ENCODE measurements at regions not wholly inside any gene's neighbourhood (a gene's known extent, or its start where the extent isn't known, plus 50 kb on each side); places are given as distances from the start of the nearest gene placed in this dataset.

- ChIA-PET POLR2A (ENCODE audit: unreplicated experiment) (interaction anchor here (0.6 kb wide), 1 partner anchor 85 kb away, joined by 6 read pairs; no protein-coding TSS in a partner anchor), CTCF (no interaction called here)
- Histone ChIP-seq H3K9me2 (ENCODE audit: insufficient read depth) (no peaks in the 10 kb centered on the region), H4K20me1 (ENCODE audit: insufficient read depth) (no peaks in the 10 kb centered on the region), H3K36me3 (ENCODE audit: low read depth) (no peaks in the 10 kb centered on the region), H3K79me2 (ENCODE audit: low read depth) (no peaks in the 10 kb centered on the region), H2AFZ (no peak overlapping the region), H3K4me3 (no peak overlapping the region), H3K9me3 (ENCODE audit: insufficient read depth, low read depth) (no peaks in the 10 kb centered on the region; the same call in 1 of the 2 replicates), H3F3A (ENCODE audit: insufficient read depth, low read depth) (0 out of 2 replicates have a peak, but pooled peaks cover 2% of the 10 kb centered on the region), H3K4me1 (replicated peaks; ENCODE audit: insufficient read depth) (peaks cover 7% of the 10 kb centered on the region), H3K27me3 (ENCODE audit: insufficient read depth, low read depth) (no peaks in the 10 kb centered on the region), H3K4me2 (no peak overlapping the region), H3K27ac (no peak overlapping the region)
- no peak for DNase-seq
- no TSS peak for BruUV-seq (replicated peaks)
- TF ChIP-seq EZH2 (IDR thresholded peaks at IDR 0.05; ENCODE audit: low read depth) (no peak), CTCF (conservative IDR thresholded peaks at IDR 0.05) (no peak)
- intact Hi-C loops (cut with micrococcal nuclease; ENCODE audit: unreplicated experiment) = no loop called here
These were observed 176.4 kb downstream of the SIM1 start for GRCh38 chr6:100288311-100288710.

GRCh38 chr6:100283285-100283684, 181.4 kb downstream of the SIM1 start:
- DNase-seq = peak; percentile 76 to 81
- Histone ChIP-seq H2AFZ (no peak overlapping the region), H3F3A (ENCODE audit: insufficient read depth, low read depth) (0 out of 2 replicates have a peak, but pooled peaks cover 10% of the 10 kb centered on the region), H4K20me1 (ENCODE audit: insufficient read depth) (no peaks in the 10 kb centered on the region), H3K36me3 (ENCODE audit: low read depth) (no peaks in the 10 kb centered on the region), H3K27me3 (ENCODE audit: insufficient read depth, low read depth) (no peaks in the 10 kb centered on the region), H3K4me1 (replicated peaks; ENCODE audit: insufficient read depth) (peaks cover 14% of the 10 kb centered on the region), H3K79me2 (ENCODE audit: low read depth) (no peaks in the 10 kb centered on the region), H3K4me2 (peak overlapping the region; percentile 24), H3K27ac (peak overlapping the region; percentile 31), H3K9me3 (ENCODE audit: insufficient read depth, low read depth) (no peaks in the 10 kb centered on the region; the same call in 1 of the 2 replicates), H3K9me2 (ENCODE audit: insufficient read depth) (no peaks in the 10 kb centered on the region), H3K4me3 (no peak overlapping the region)
- ChIA-PET CTCF (interaction anchor here (1.6 kb wide), 1 partner anchor 107 kb away, joined by 4 read pairs; no protein-coding TSS in a partner anchor), POLR2A (ENCODE audit: unreplicated experiment) (interaction anchor here (0.5 to 1.0 kb wide), 5 partner anchors 14 to 221 kb away, joined by 3 to 9 read pairs (median 4); no protein-coding TSS in a partner anchor)
- intact Hi-C loops (cut with micrococcal nuclease; ENCODE audit: unreplicated experiment) = loop anchor here (1.0 kb wide), 1 partner anchor 14 kb away; no protein-coding TSS in a partner anchor
- no TSS peak for BruUV-seq (replicated peaks)
- no peak for TF ChIP-seq CTCF (conservative IDR thresholded peaks at IDR 0.05)
- no peak for TF ChIP-seq EZH2 (IDR thresholded peaks at IDR 0.05; ENCODE audit: low read depth)

- no peak overlapping the region for H3K27ac ChIP-seq
- intact Hi-C loops (cut with micrococcal nuclease; ENCODE audit: unreplicated experiment) = no loop called here
- H3K4me1 ChIP-seq (replicated peaks; ENCODE audit: insufficient read depth) = peaks cover 14% of the 10 kb centered on the region
- H3F3A ChIP-seq (ENCODE audit: insufficient read depth, low read depth) = 0 out of 2 replicates have a peak, but pooled peaks cover 10% of the 10 kb centered on the region
- CTCF ChIA-PET = no interaction called here
- no peaks in the 10 kb centered on the region for H3K36me3 ChIP-seq (ENCODE audit: low read depth)
- H4K20me1 ChIP-seq (ENCODE audit: insufficient read depth) = no peaks in the 10 kb centered on the region
- H3K79me2 ChIP-seq (ENCODE audit: low read depth) = no peaks in the 10 kb centered on the region
- H3K4me2 ChIP-seq = no peak overlapping the region
- H2AFZ ChIP-seq = no peak overlapping the region
- DNase-seq = no peak
- POLR2A ChIA-PET (ENCODE audit: unreplicated experiment) = no interaction called here
- no peaks in the 10 kb centered on the region for H3K27me3 ChIP-seq (ENCODE audit: insufficient read depth, low read depth)
- no TSS peak for BruUV-seq (replicated peaks)
- no peaks in the 10 kb centered on the region for H3K9me2 ChIP-seq (ENCODE audit: insufficient read depth)
- no peak overlapping the region for H3K4me3 ChIP-seq
- TF ChIP-seq CTCF (conservative IDR thresholded peaks at IDR 0.05) (no peak), EZH2 (IDR thresholded peaks at IDR 0.05; ENCODE audit: low read depth) (no peak)
- H3K9me3 ChIP-seq (ENCODE audit: insufficient read depth, low read depth) = no peaks in the 10 kb centered on the region; the same call in 1 of the 2 replicates
These were observed 183.2 kb downstream of the SIM1 start for GRCh38 chr6:100281471-100281901.
